Panc1 (cell line): ENCODE measurements at regions not wholly inside any gene's neighbourhood (a gene's known extent, or its start where the extent isn't known, plus 50 kb on each side); places are given as distances from the start of the nearest gene placed in this dataset.

ENCODE experiments used
- ATAC-seq: fragments of 200-7000 bp; cut with Tn5 transposase; 2 replicates; pipeline ENCODE4 v1.9.1; 2020; ENCODE audit warnings: mild to moderate bottlenecking, moderate library complexity
- BruUV-seq: library from RNA; stranded (reverse); fragments of 400-500 nt; replicated peaks from 2 replicates; lab custom pipeline; 2021; lab: Mats Ljungman, UMichigan
- CTCF ChIA-PET: fragments of 300-600 bp; sonication (Branson Sonifier 250); formaldehyde crosslinking; loops from one replicate; lab custom pipeline; 2022; ENCODE audit warnings: antibody characterized with exemption; lab: Charles Lee
- POLR2A ChIA-PET: fragments of 300-600 bp; sonication (Branson Sonifier 250); formaldehyde crosslinking; loops from one replicate; lab custom pipeline; 2022; ENCODE audit warnings: antibody characterized with exemption; lab: Charles Lee
- DNase-seq: peaks from one replicate; pipeline ENCODE4 v3.0.0-alpha.2; 2010; ENCODE audit warnings: low read depth, low spot score
- H3K27ac ChIP-seq: 2 replicates; pipeline ENCODE4 v1.5.1; 2011; ENCODE audit warnings: mild to moderate bottlenecking, low read length, inconsistent platforms
- H3K27me3 ChIP-seq: fragments of 200-500 bp; sonication (Bioruptor generic); 2 replicates; pipeline ENCODE4 v1.6.0; 2014; ENCODE audit warnings: low read length, inconsistent platforms; ENCODE audit not compliant: control insufficient read depth, insufficient read depth
- H3K36me3 ChIP-seq: fragments of 200-500 bp; sonication (Bioruptor generic); 2 replicates; pipeline ENCODE4 v1.5.1; 2014; ENCODE audit warnings: inconsistent platforms, mild to moderate bottlenecking, low read length, moderate library complexity; ENCODE audit not compliant: control insufficient read depth, insufficient read depth
- H3K4me1 ChIP-seq: 2 replicates; pipeline ENCODE4 v1.5.1; 2011; ENCODE audit warnings: inconsistent platforms, mild to moderate bottlenecking, low read length, moderate library complexity; ENCODE audit not compliant: control insufficient read depth, insufficient read depth
- H3K4me3 ChIP-seq, 2 experiments: 2 replicates each; pipeline ENCODE4 v1.5.1; 2011 to 2012; ENCODE audit warnings: low read depth in 2 of 2, low read length in 2 of 2, mild to moderate bottlenecking in 2 of 2, inconsistent platforms in 1 of 2, moderate library complexity in 1 of 2
- H3K9me3 ChIP-seq: fragments of 200-500 bp; sonication (Bioruptor generic); 2 replicates; pipeline ENCODE4 v1.5.1; 2014; ENCODE audit warnings: low read depth, mild to moderate bottlenecking, inconsistent platforms, low read length, moderate library complexity; ENCODE audit not compliant: control insufficient read depth, insufficient read depth
- CTCF ChIP-seq: fragments of 450-650 bp; IDR thresholded peaks from 2 replicates; pipeline ENCODE4 v1.5.1; 2017; ENCODE audit warnings: mild to moderate bottlenecking
- POLR2AphosphoS5 ChIP-seq: IDR thresholded peaks from 2 replicates; pipeline ENCODE4 v1.6.1; 2012; ENCODE audit warnings: mild to moderate bottlenecking, low read depth, low read length, moderate library complexity
- REST ChIP-seq, 2 experiments: IDR thresholded peaks; 2 replicates each; pipeline ENCODE4 v1.6.1; 2011 to 2012; ENCODE audit warnings: low read depth in 2 of 2, control low read depth in 1 of 2, low read length in 1 of 2, mild to moderate bottlenecking in 1 of 2, moderate library complexity in 1 of 2; ENCODE audit not compliant: insufficient read depth in 1 of 2
- SIN3A ChIP-seq: IDR thresholded peaks from 2 replicates; pipeline ENCODE4 v1.6.1; 2012; ENCODE audit warnings: low read depth, mild to moderate bottlenecking, low read length, moderate library complexity, borderline replicate concordance; ENCODE audit not compliant: insufficient read depth
- TCF7L2 ChIP-seq: IDR thresholded peaks from 2 replicates; pipeline ENCODE4 v1.6.1; 2011; ENCODE audit warnings: mild to moderate bottlenecking, low read depth, low read length, inconsistent platforms
- in situ Hi-C: cut with HindIII; loops from 2 replicates; pipeline ENCODE4 v1.10.0; 2016; ENCODE audit warnings: low sequenced_read_pairs, low pct_unique_long_range_greater_than_20kb
- intact Hi-C: fragments of 100-400 bp; cut with micrococcal nuclease; formaldehyde crosslinking; loops from one replicate; pipeline ENCODE4 v1.10.0; 2022; ENCODE audit not compliant: unreplicated experiment

GRCh38 chr9:107605041-107605440, 115.5 kb upstream of the KLF4 start:
- no peaks in the 10 kb centered on the region for H3K27me3 ChIP-seq
- no peaks in the 10 kb centered on the region for H3K9me3 ChIP-seq
- no peak overlapping the region for H3K27ac ChIP-seq
- no peaks in the 10 kb centered on the region for H3K36me3 ChIP-seq
- DNase-seq: no peak
- intact Hi-C loops: no loop called here
- no peak for TF ChIP-seq SIN3A
- no peak for TF ChIP-seq REST (IDR thresholded peaks at IDR 0.05; ENCODE audit: insufficient read depth in 1 of 2, low read depth in 2 of 2, low read length in 1 of 2)
- no peak for TF ChIP-seq POLR2AphosphoS5
- no peak for TF ChIP-seq TCF7L2
- no peak for TF ChIP-seq CTCF
- CTCF ChIA-PET: interaction anchor here (0.7 kb wide), 1 partner anchor 79 kb away, joined by 3 read pairs; no protein-coding TSS in a partner anchor
- H3K4me1 ChIP-seq: no peaks in the 10 kb centered on the region
- POLR2A ChIA-PET: no interaction called here
- no TSS peak for BruUV-seq
- ATAC-seq: no peak
- in situ Hi-C loops: no loop called here
- no peak overlapping the region for H3K4me3 ChIP-seq

GRCh38 chr9:107603281-107603680, 113.7 kb upstream of the KLF4 start:
- H3K36me3 ChIP-seq: no peaks in the 10 kb centered on the region
- no peak for TF ChIP-seq TCF7L2
- no peak for TF ChIP-seq CTCF
- TF ChIP-seq REST (IDR thresholded peaks at IDR 0.05; ENCODE audit: insufficient read depth in 1 of 2, low read depth in 2 of 2, low read length in 1 of 2): no peak
- no peak for TF ChIP-seq SIN3A
- no peak for TF ChIP-seq POLR2AphosphoS5
- no peak overlapping the region for H3K27ac ChIP-seq
- H3K4me1 ChIP-seq: no peaks in the 10 kb centered on the region
- no peaks in the 10 kb centered on the region for H3K27me3 ChIP-seq
- ChIA-PET CTCF (no interaction called here), POLR2A (no interaction called here)
- in situ Hi-C loops (no loop called here), intact Hi-C loops (no loop called here)
- no peak for ATAC-seq
- H3K9me3 ChIP-seq: no peaks in the 10 kb centered on the region
- no TSS peak for BruUV-seq
- no peak overlapping the region for H3K4me3 ChIP-seq
- no peak for DNase-seq
